Bone marrow (tissue), 2 donors: ENCODE measurements at regions not wholly inside any gene's neighbourhood (a gene's known extent, or its start where the extent isn't known, plus 50 kb on each side); places are given as distances from the start of the nearest gene placed in this dataset.
"Not testable (repeated sequence)": the region's sequence is repeated elsewhere in the genome, so short reads cannot be mapped to it uniquely, and the experiment has no call there.

ENCODE experiments used
- DNase-seq, 2 donors: peaks; one replicate each; lab custom pipeline; 2025; lab: John Stamatoyannopoulos, UW

GRCh38 chr10:9913876-9914514, 1103.7 kb upstream of the CELF2 start:
- no peak for DNase-seq

GRCh38 chr10:9921544-9921943, 1096.1 kb upstream of the CELF2 start:
- DNase-seq: no peak

GRCh38 chr10:9922126-9922870, 1095.4 kb upstream of the CELF2 start:
- no peak for DNase-seq

GRCh38 chr10:9926003-9926402, 1091.7 kb upstream of the CELF2 start:
- DNase-seq: no peak

- DNase-seq: no peak
Measured at GRCh38 chr10:9926881-9927280, 1090.8 kb upstream of the CELF2 start.

GRCh38 chr10:9939716-9940115, 1078.0 kb upstream of the CELF2 start:
- DNase-seq: no peak

GRCh38 chr10:9944690-9945089, 1073.0 kb upstream of the CELF2 start:
- no peak for DNase-seq

- no peak for DNase-seq
Measured at GRCh38 chr10:9950070-9950469, 1067.6 kb upstream of the CELF2 start.

GRCh38 chr10:9951481-9952257, 1066.0 kb upstream of the CELF2 start:
- no peak for DNase-seq

GRCh38 chr10:9957351-9957750, 1060.3 kb upstream of the CELF2 start:
- DNase-seq: no peak

- DNase-seq: not testable (repeated sequence)
Measured at GRCh38 chr10:9957876-9958275, 1059.8 kb upstream of the CELF2 start.

- no peak for DNase-seq
Measured at GRCh38 chr10:9965341-9965740, 1052.3 kb upstream of the CELF2 start.

- no peak for DNase-seq
Measured at GRCh38 chr10:9986786-9987185, 1030.9 kb upstream of the CELF2 start.

- DNase-seq: no peak
Measured at GRCh38 chr10:9987197-9987596, 1030.5 kb upstream of the CELF2 start.

GRCh38 chr10:9992661-9993060, 1025.0 kb upstream of the CELF2 start:
- no peak for DNase-seq

- no peak for DNase-seq
Measured at GRCh38 chr10:9994131-9994530, 1023.5 kb upstream of the CELF2 start.

- no peak for DNase-seq
Measured at GRCh38 chr10:9999627-10000026, 1018.0 kb upstream of the CELF2 start.

- no peak for DNase-seq
Measured at GRCh38 chr10:10007957-10008356, 1009.7 kb upstream of the CELF2 start.

- no peak for DNase-seq
Measured at GRCh38 chr10:10010397-10010796, 1007.3 kb upstream of the CELF2 start.

- no peak for DNase-seq
Measured at GRCh38 chr10:10014846-10015245, 1002.8 kb upstream of the CELF2 start.

- no peak for DNase-seq
Measured at GRCh38 chr10:10017716-10018115, 1000.0 kb upstream of the CELF2 start.

GRCh38 chr10:10020945-10021344, 996.7 kb upstream of the CELF2 start:
- DNase-seq: no peak

- no peak for DNase-seq
Measured at GRCh38 chr10:10032991-10033390, 984.7 kb upstream of the CELF2 start.
